ENCODE measurements at regions not wholly inside any gene's neighbourhood (a gene's known extent, or its start where the extent isn't known, plus 50 kb on each side); places are given as distances from the start of the nearest gene placed in this dataset.
"Not testable (repeated sequence)": the region's sequence is repeated elsewhere in the genome, so short reads cannot be mapped to it uniquely, and the experiment has no call there.

DNA sequence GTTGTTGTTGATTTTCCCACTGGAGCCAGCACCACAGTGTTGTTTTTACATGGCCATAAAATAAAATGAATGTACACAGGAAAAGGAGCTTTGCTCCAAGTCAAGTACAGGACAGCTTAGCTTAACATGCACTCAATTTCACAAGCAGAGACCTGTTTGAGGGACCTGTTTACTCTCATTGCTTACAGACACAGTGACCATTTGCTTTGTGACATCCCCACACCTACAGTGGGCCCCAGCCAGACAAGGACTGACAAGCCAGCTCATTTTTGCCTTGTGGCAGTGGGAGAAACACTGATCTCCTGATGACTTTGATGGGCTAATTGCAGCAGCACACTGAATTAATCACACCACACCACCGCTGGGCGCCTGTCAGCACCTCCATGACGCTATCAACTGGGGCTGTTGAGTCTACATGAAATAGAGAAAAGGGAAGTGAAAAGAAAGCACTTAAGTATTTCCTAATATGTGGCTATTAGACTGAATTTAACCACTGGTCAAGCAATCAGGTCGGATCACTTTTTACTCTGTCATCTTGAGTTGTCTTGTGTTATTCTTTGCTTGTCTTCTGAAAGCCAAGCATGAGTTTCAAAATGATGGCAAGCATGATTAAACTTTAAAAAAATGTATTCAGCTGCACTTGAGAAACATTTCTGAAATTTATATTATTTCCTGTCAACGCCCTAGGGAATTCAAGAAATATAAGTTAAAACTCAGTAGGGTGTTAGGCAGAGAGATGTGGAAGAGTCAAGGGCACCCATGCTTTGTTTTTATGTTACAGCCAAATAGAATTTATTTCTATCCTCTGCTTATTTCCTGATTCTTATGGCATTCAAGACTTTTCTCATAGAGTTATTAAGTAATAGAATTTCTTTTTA, 557.7 kb downstream of the RAB28 start:
- Histone ChIP-seq H3K9ac (ENCODE audit: low read depth, low read length) (no peak overlapping the region), H3K4me3 (ENCODE audit: low read length) (no peak overlapping the region)

GRCh38 chr4:12924728-12925320, 559.3 kb downstream of the RAB28 start:
- no peak overlapping the region for H3K4me3 ChIP-seq (ENCODE audit: low read length)
- no peaks in the 10 kb centered on the region for H3K4me1 ChIP-seq (ENCODE audit: control insufficient read depth, insufficient read depth, low read length)
- H3K4me2 ChIP-seq (ENCODE audit: low read length) = no peak overlapping the region
- H3K36me3 ChIP-seq (ENCODE audit: insufficient read depth, low read length) = no peaks in the 10 kb centered on the region
- H3K9ac ChIP-seq (ENCODE audit: low read depth, low read length) = no peak overlapping the region
- H3K27me3 ChIP-seq (ENCODE audit: control insufficient read depth, insufficient read depth, low read length) = no peaks in the 10 kb centered on the region
- no peaks in the 10 kb centered on the region for H3K9me3 ChIP-seq (replicated peaks; ENCODE audit: low read length)

More for the DNA sequence above, 557.7 kb downstream of the RAB28 start:
- Histone ChIP-seq H3K36me3 (ENCODE audit: insufficient read depth, low read length) (no peaks in the 10 kb centered on the region), H3K4me1 (ENCODE audit: control insufficient read depth, insufficient read depth, low read length) (no peaks in the 10 kb centered on the region), H3K4me2 (ENCODE audit: low read length) (no peak overlapping the region), H3K9me3 (replicated peaks; ENCODE audit: low read length) (no peaks in the 10 kb centered on the region), H3K27me3 (ENCODE audit: control insufficient read depth, insufficient read depth, low read length) (no peaks in the 10 kb centered on the region)

DNA sequence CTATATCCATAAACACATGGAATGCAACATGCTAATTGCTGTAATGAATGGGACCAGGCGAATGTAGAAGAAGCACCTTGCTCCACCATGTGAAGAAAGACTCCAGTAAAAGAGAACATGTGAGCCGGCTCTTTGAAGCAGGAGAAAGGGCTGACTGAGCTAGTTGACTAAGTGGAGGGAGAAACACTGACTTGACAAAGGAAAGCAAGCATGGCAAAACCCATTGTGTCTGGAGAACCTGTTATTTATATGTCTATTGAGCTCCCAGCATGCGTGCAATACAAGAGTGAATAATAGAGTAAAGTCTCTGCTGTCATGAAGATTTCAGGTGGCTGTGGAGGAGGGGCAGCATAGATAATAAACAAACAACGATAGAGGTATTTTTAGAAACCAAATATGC, 559.9 kb downstream of the RAB28 start:
- Histone ChIP-seq H3K9me3 (replicated peaks; ENCODE audit: low read length) (no peaks in the 10 kb centered on the region), H3K4me2 (ENCODE audit: low read length) (no peak overlapping the region), H3K9ac (ENCODE audit: low read depth, low read length) (no peak overlapping the region)

DNA sequence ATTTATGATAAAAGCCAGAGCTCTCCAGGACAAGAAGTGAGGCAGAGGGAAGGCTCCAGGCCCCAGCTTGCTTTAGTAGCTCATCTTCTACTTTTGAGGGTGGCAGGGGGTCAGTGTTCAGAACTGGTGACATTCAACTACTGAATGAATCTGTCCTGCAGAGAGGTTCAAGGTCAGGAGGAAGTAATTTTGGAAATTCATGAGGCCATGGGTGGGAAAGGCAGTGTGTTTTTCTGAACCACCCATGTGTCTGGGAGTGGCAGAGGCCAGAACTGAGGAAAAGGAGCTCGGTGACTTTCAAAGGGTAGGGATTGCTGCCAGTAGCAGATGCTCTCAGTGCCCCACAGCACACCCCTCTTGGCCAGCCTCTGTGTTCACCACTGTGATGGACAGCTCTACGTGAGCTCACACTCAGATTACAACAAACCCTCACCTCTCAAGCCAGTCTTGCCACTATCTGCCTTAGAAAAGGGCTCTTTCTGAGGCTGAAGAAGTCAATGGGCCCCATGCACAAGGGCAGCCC, 571.2 kb downstream of the RAB28 start:
- no peaks in the 10 kb centered on the region for H3K4me1 ChIP-seq (ENCODE audit: control insufficient read depth, insufficient read depth, low read length)
- no peak overlapping the region for H3K4me2 ChIP-seq (ENCODE audit: low read length)
- H3K4me3 ChIP-seq (ENCODE audit: low read length) = no peak overlapping the region
- no peaks in the 10 kb centered on the region for H3K27me3 ChIP-seq (ENCODE audit: control insufficient read depth, insufficient read depth, low read length)
- no peak overlapping the region for H3K9ac ChIP-seq (ENCODE audit: low read depth, low read length)
- H3K9me3 ChIP-seq (replicated peaks; ENCODE audit: low read length) = peaks cover 2% of the 10 kb centered on the region
- H3K36me3 ChIP-seq (ENCODE audit: insufficient read depth, low read length) = no peaks in the 10 kb centered on the region

More for the DNA sequence above, 559.9 kb downstream of the RAB28 start:
- H3K27me3 ChIP-seq (ENCODE audit: control insufficient read depth, insufficient read depth, low read length) = no peaks in the 10 kb centered on the region
- H3K36me3 ChIP-seq (ENCODE audit: insufficient read depth, low read length) = no peaks in the 10 kb centered on the region
- H3K4me1 ChIP-seq (ENCODE audit: control insufficient read depth, insufficient read depth, low read length) = no peaks in the 10 kb centered on the region
- H3K4me3 ChIP-seq (ENCODE audit: low read length) = no peak overlapping the region

- Histone ChIP-seq H3K4me3 (ENCODE audit: low read length) (no peak overlapping the region), H3K4me1 (ENCODE audit: control insufficient read depth, insufficient read depth, low read length) (no peaks in the 10 kb centered on the region), H3K27me3 (ENCODE audit: control insufficient read depth, insufficient read depth, low read length) (no peaks in the 10 kb centered on the region), H3K9me3 (replicated peaks; ENCODE audit: low read length) (peaks cover 2% of the 10 kb centered on the region), H3K36me3 (ENCODE audit: insufficient read depth, low read length) (no peaks in the 10 kb centered on the region), H3K4me2 (ENCODE audit: low read length) (no peak overlapping the region), H3K9ac (ENCODE audit: low read depth, low read length) (no peak overlapping the region)
These were observed 572.3 kb downstream of the RAB28 start for GRCh38 chr4:12911750-12912358.

GRCh38 chr4:12903640-12904039, 580.5 kb downstream of the RAB28 start:
- not testable (repeated sequence) for H3K4me3 ChIP-seq (ENCODE audit: low read length); H3K4me2 ChIP-seq (ENCODE audit: low read length); H3K9ac ChIP-seq (ENCODE audit: low read depth, low read length); H3K36me3 ChIP-seq (ENCODE audit: insufficient read depth, low read length); H3K9me3 ChIP-seq (replicated peaks; ENCODE audit: low read length); H3K4me1 ChIP-seq (ENCODE audit: control insufficient read depth, insufficient read depth, low read length); H3K27me3 ChIP-seq (ENCODE audit: control insufficient read depth, insufficient read depth, low read length)

- Histone ChIP-seq H3K4me1 (ENCODE audit: control insufficient read depth, insufficient read depth, low read length) (no peaks in the 10 kb centered on the region), H3K9ac (ENCODE audit: low read depth, low read length) (no peak overlapping the region), H3K4me2 (ENCODE audit: low read length) (no peak overlapping the region), H3K9me3 (replicated peaks; ENCODE audit: low read length) (no peaks in the 10 kb centered on the region), H3K27me3 (ENCODE audit: control insufficient read depth, insufficient read depth, low read length) (no peaks in the 10 kb centered on the region), H3K36me3 (ENCODE audit: insufficient read depth, low read length) (no peaks in the 10 kb centered on the region), H3K4me3 (ENCODE audit: low read length) (no peak overlapping the region)
These were observed 581.4 kb downstream of the RAB28 start for GRCh38 chr4:12902735-12903134.

DNA sequence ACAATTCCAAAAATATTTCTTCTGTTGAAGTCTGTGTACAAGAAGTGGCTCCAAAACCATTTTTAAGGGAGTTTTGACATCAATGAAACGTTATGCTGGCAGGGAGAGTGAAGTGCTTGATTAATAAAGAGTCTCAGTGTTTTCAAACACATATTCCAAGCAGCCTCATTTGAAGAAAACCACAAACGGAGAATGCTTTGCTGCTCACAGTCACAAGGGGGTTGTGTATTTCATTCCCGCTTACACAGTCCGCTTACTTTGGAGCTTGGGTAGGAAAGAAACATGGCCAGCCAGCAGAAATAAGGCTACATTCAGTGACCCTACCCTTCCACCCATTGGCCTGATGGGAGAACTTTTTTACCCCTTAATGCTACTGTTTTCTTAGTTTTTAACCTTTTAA, 586.2 kb downstream of the RAB28 start:
- no peaks in the 10 kb centered on the region for H3K4me1 ChIP-seq (ENCODE audit: control insufficient read depth, insufficient read depth, low read length)
- no peak overlapping the region for H3K4me2 ChIP-seq (ENCODE audit: low read length)
- no peaks in the 10 kb centered on the region for H3K36me3 ChIP-seq (ENCODE audit: insufficient read depth, low read length)

GRCh38 chr4:12894062-12894461, 590.1 kb downstream of the RAB28 start:
- Histone ChIP-seq H3K4me2 (ENCODE audit: low read length) (no peak overlapping the region), H3K9me3 (replicated peaks; ENCODE audit: low read length) (no peaks in the 10 kb centered on the region), H3K4me3 (ENCODE audit: low read length) (no peak overlapping the region), H3K9ac (ENCODE audit: low read depth, low read length) (no peak overlapping the region), H3K27me3 (ENCODE audit: control insufficient read depth, insufficient read depth, low read length) (no peaks in the 10 kb centered on the region), H3K4me1 (ENCODE audit: control insufficient read depth, insufficient read depth, low read length) (no peaks in the 10 kb centered on the region), H3K36me3 (ENCODE audit: insufficient read depth, low read length) (no peaks in the 10 kb centered on the region)

More for the DNA sequence above, 586.2 kb downstream of the RAB28 start:
- Histone ChIP-seq H3K27me3 (ENCODE audit: control insufficient read depth, insufficient read depth, low read length) (no peaks in the 10 kb centered on the region), H3K9ac (ENCODE audit: low read depth, low read length) (no peak overlapping the region), H3K4me3 (ENCODE audit: low read length) (no peak overlapping the region), H3K9me3 (replicated peaks; ENCODE audit: low read length) (no peaks in the 10 kb centered on the region)

GRCh38 chr4:12889054-12889453, 595.1 kb downstream of the RAB28 start:
- Histone ChIP-seq H3K4me1 (ENCODE audit: control insufficient read depth, insufficient read depth, low read length) (no peaks in the 10 kb centered on the region), H3K27me3 (ENCODE audit: control insufficient read depth, insufficient read depth, low read length) (no peaks in the 10 kb centered on the region), H3K9ac (ENCODE audit: low read depth, low read length) (no peak overlapping the region), H3K4me2 (ENCODE audit: low read length) (no peak overlapping the region), H3K36me3 (ENCODE audit: insufficient read depth, low read length) (no peaks in the 10 kb centered on the region), H3K4me3 (ENCODE audit: low read length) (no peak overlapping the region), H3K9me3 (replicated peaks; ENCODE audit: low read length) (no peaks in the 10 kb centered on the region)

GRCh38 chr4:12884846-12885796, 599.0 kb downstream of the RAB28 start:
- no peaks in the 10 kb centered on the region for H3K4me1 ChIP-seq (ENCODE audit: control insufficient read depth, insufficient read depth, low read length)
- H3K9me3 ChIP-seq (replicated peaks; ENCODE audit: low read length) = no peaks in the 10 kb centered on the region
- no peak overlapping the region for H3K4me3 ChIP-seq (ENCODE audit: low read length)
- no peak overlapping the region for H3K4me2 ChIP-seq (ENCODE audit: low read length)
- H3K36me3 ChIP-seq (ENCODE audit: insufficient read depth, low read length) = no peaks in the 10 kb centered on the region
- no peak overlapping the region for H3K9ac ChIP-seq (ENCODE audit: low read depth, low read length)
- H3K27me3 ChIP-seq (ENCODE audit: control insufficient read depth, insufficient read depth, low read length) = no peaks in the 10 kb centered on the region
